T-cell (primary cell): ENCODE measurements at regions not wholly inside any gene's neighbourhood (a gene's known extent, or its start where the extent isn't known, plus 50 kb on each side); places are given as distances from the start of the nearest gene placed in this dataset.

ENCODE experiments used
- ATAC-seq, 4 experiments: fragments of 200-7000 bp in 3 of 4; fragments of 150-1000 bp in 1 of 4; cut with Tn5 transposase; replicated peaks in 1 of 4; 1 replicate in 3 of 4; 2 replicates in 1 of 4; pipeline ENCODE4 v1.10.0; 2021; ENCODE audit warnings: moderate library complexity in 3 of 4, mild to moderate bottlenecking in 2 of 4, moderate number of reproducible peaks in 1 of 4
- CTCF ChIA-PET, 2 donors: fragments of 300-600 bp; sonication (Branson Sonifier 250); formaldehyde crosslinking; loops; one replicate each; lab custom pipeline; 2022; ENCODE audit warnings: antibody characterized with exemption in 2 of 2; lab: Charles Lee
- POLR2A ChIA-PET, 2 donors: fragments of 300-600 bp; sonication (Branson Sonifier 250); formaldehyde crosslinking; loops; one replicate each; lab custom pipeline; 2022; ENCODE audit warnings: antibody characterized with exemption in 2 of 2; lab: Charles Lee
- DNase-seq, 35 experiments: peaks; one replicate each; pipeline versions ENCODE4 v3.0.0 to v3.0.0-alpha.2; 2013 to 2023
- H3K27ac ChIP-seq: one replicate; pipeline ENCODE4 v1.5.1; 2013; ENCODE audit warnings: low read length
- H3K27me3 ChIP-seq, 2 experiments: replicated peaks in 1 of 2; 1 replicate in 1 of 2; 2 replicates in 1 of 2; pipeline versions ENCODE4 v1.6.1 to v1.7.0; 2013; ENCODE audit warnings: low read length in 1 of 2, mixed read lengths in 1 of 2; ENCODE audit not compliant: control insufficient read depth in 2 of 2, insufficient read depth in 2 of 2; ENCODE audit errors: extremely low read depth in 1 of 2
- H3K36me3 ChIP-seq, 2 donors: 1 replicate in 1 of 2; 2 replicates in 1 of 2; pipeline versions ENCODE4 v1.6.1 to v1.7.0; 2013; ENCODE audit warnings: low read length in 1 of 2; ENCODE audit not compliant: control insufficient read depth in 2 of 2, insufficient read depth in 1 of 2; ENCODE audit errors: extremely low read depth in 1 of 2
- H3K4me1 ChIP-seq, 2 experiments: 1 replicate in 1 of 2; 2 replicates in 1 of 2; pipeline versions ENCODE4 v1.6.1 to v1.7.0; 2013; ENCODE audit warnings: low read length in 2 of 2, mixed read lengths in 1 of 2; ENCODE audit not compliant: insufficient read depth in 2 of 2, control insufficient read depth in 1 of 2; ENCODE audit errors: extremely low read depth in 1 of 2
- H3K4me3 ChIP-seq, 2 donors: 1 replicate in 1 of 2; 2 replicates in 1 of 2; pipeline versions ENCODE4 v1.5.1 to v1.7.0; 2013; ENCODE audit warnings: mild to moderate bottlenecking in 2 of 2, low read length in 1 of 2, moderate library complexity in 1 of 2; ENCODE audit not compliant: control insufficient read depth in 1 of 2; ENCODE audit errors: extremely low read depth in 1 of 2
- H3K9me3 ChIP-seq: 2 replicates; pipeline ENCODE4 v1.7.0; 2013
- H3K27ac Mint-ChIP-seq, 2 donors: one replicate each; pipeline ENCODE4 v1.8.0; 2020 to 2021; ENCODE audit warnings: mild to moderate bottlenecking in 2 of 2, mixed read lengths in 2 of 2
- H3K27me3 Mint-ChIP-seq, 2 donors: one replicate each; pipeline ENCODE4 v1.8.0; 2021 to 2022; ENCODE audit warnings: mixed read lengths in 2 of 2
- H3K36me3 Mint-ChIP-seq: one replicate; pipeline ENCODE4 v1.8.0; 2021; ENCODE audit warnings: mixed read lengths
- H3K4me1 Mint-ChIP-seq, 3 donors: one replicate each; pipeline ENCODE4 v1.8.0; 2020 to 2022; ENCODE audit warnings: mixed read lengths in 3 of 3, mild to moderate bottlenecking in 1 of 3
- H3K4me3 Mint-ChIP-seq, 3 donors: one replicate each; pipeline ENCODE4 v1.8.0; 2020 to 2022; ENCODE audit warnings: mild to moderate bottlenecking in 3 of 3, mixed read lengths in 3 of 3, moderate library complexity in 3 of 3
- H3K9me3 Mint-ChIP-seq, 3 donors: one replicate each; pipeline ENCODE4 v1.8.0; 2020 to 2022; ENCODE audit warnings: mixed read lengths in 3 of 3
- WGBS: methylation state at CpG from one replicate; pipeline ENCODE4 v1.1.5; 2013; ENCODE audit warnings: missing lambda C conversion rate; ENCODE audit not compliant: insufficient coverage; 5-methylcytosine and 5-hydroxymethylcytosine counted together

GRCh38 chr2:160918906-160919503 lies 241.2 kb upstream of the TANK start:
- H3K9me3 Mint-ChIP-seq: no peaks in the 10 kb centered on the region
- H3K27ac ChIP-seq: no peak overlapping the region
- CTCF ChIA-PET: interaction anchor here (0.6 to 1.4 kb wide), 6 partner anchors 435 to 595 kb away, joined by 3 to 15 read pairs (median 6); no protein-coding TSS in a partner anchor
- H3K4me1 Mint-ChIP-seq: no peaks in the 10 kb centered on the region
- H3K36me3 ChIP-seq: no peaks in the 10 kb centered on the region
- no peaks in the 10 kb centered on the region for H3K36me3 Mint-ChIP-seq
- H3K9me3 ChIP-seq: no peaks in the 10 kb centered on the region
- no peaks in the 10 kb centered on the region for H3K4me1 ChIP-seq
- WGBS: 50% methylated on average over 2 of the region's 4 CpGs
- POLR2A ChIA-PET: no interaction called here
- no peak for ATAC-seq
- DNase-seq: peak in 21 of 35 experiments; percentile 1 to 47 (median 6)
- no peak overlapping the region for H3K27ac Mint-ChIP-seq
- no peaks in the 10 kb centered on the region for H3K27me3 Mint-ChIP-seq
- H3K4me3 ChIP-seq: no peak overlapping the region
- H3K4me3 Mint-ChIP-seq: no peak overlapping the region
- H3K27me3 ChIP-seq: peaks cover 0 to 3% of the 10 kb centered on the region in 2 experiments

- POLR2A ChIA-PET: no interaction called here
- CTCF ChIA-PET: no interaction called here
Measured at GRCh38 chr2:160920061-160920460, 240.2 kb upstream of the TANK start.

GRCh38 chr2:160920791-160921303 lies 239.4 kb upstream of the TANK start:
- no peak for DNase-seq
- 97% methylated on average over 5 of the region's 8 CpGs for whole genome bisulfite sequencing
- H3K9me3 Mint-ChIP-seq: no peaks in the 10 kb centered on the region
- no peaks in the 10 kb centered on the region for H3K36me3 ChIP-seq
- H3K4me3 Mint-ChIP-seq: no peak overlapping the region
- H3K4me1 Mint-ChIP-seq: no peaks in the 10 kb centered on the region
- H3K36me3 Mint-ChIP-seq: no peaks in the 10 kb centered on the region
- no peaks in the 10 kb centered on the region for H3K27me3 Mint-ChIP-seq
- H3K27ac ChIP-seq: no peak overlapping the region
- no peaks in the 10 kb centered on the region for H3K4me1 ChIP-seq
- no peak overlapping the region for H3K4me3 ChIP-seq
- no peak overlapping the region for H3K27ac Mint-ChIP-seq
- CTCF ChIA-PET: interaction anchor here (0.5 to 0.7 kb wide), 2 partner anchors 651 to 712 kb away, joined by 3 read pairs; no protein-coding TSS in a partner anchor
- H3K9me3 ChIP-seq: no peaks in the 10 kb centered on the region
- peaks cover 0 to 3% of the 10 kb centered on the region in 2 experiments for H3K27me3 ChIP-seq
- POLR2A ChIA-PET: no interaction called here
- no peak for ATAC-seq

More at GRCh38 chr2:160920061-160920460, 240.2 kb upstream of the TANK start:
- Histone ChIP-seq H3K27ac (no peak overlapping the region), H3K4me3 (no peak overlapping the region), H3K36me3 (no peaks in the 10 kb centered on the region), H3K9me3 (no peaks in the 10 kb centered on the region), H3K27me3 (peaks cover 0 to 3% of the 10 kb centered on the region in 2 experiments), H3K4me1 (no peaks in the 10 kb centered on the region)
- Mint-ChIP-seq H3K27ac (no peak overlapping the region), H3K4me3 (no peak overlapping the region), H3K4me1 (no peaks in the 10 kb centered on the region), H3K27me3 (no peaks in the 10 kb centered on the region), H3K9me3 (no peaks in the 10 kb centered on the region), H3K36me3 (no peaks in the 10 kb centered on the region)
- whole genome bisulfite sequencing: 17% methylated on average over 1 of the region's 1 CpG
- ATAC-seq (no peak), DNase-seq (no peak)

- POLR2A ChIA-PET: no interaction called here
- H3K4me3 ChIP-seq: no peak overlapping the region
- no peaks in the 10 kb centered on the region for H3K9me3 Mint-ChIP-seq
Measured at GRCh38 chr2:160921386-160921964, 238.8 kb upstream of the TANK start.

GRCh38 chr2:160924936-160925353 lies 235.3 kb upstream of the TANK start:
- no peak overlapping the region for H3K27ac Mint-ChIP-seq
- no CpG with 5 or more reads among the region's 1 CpG for WGBS
- ATAC-seq: no peak
- DNase-seq: no peak
- ChIA-PET POLR2A (no interaction called here), CTCF (no interaction called here)
- Histone ChIP-seq H3K4me3 (no peak overlapping the region), H3K27ac (no peak overlapping the region), H3K36me3 (no peaks in the 10 kb centered on the region), H3K27me3 (no peaks in the 10 kb centered on the region), H3K4me1 (no peaks in the 10 kb centered on the region), H3K9me3 (no peaks in the 10 kb centered on the region)
- H3K36me3 Mint-ChIP-seq: no peaks in the 10 kb centered on the region
- no peak overlapping the region for H3K4me3 Mint-ChIP-seq
- peaks cover under 1 to 1% of the 10 kb centered on the region in 2 donors for H3K27me3 Mint-ChIP-seq
- no peaks in the 10 kb centered on the region for H3K4me1 Mint-ChIP-seq
- H3K9me3 Mint-ChIP-seq: no peaks in the 10 kb centered on the region

More at GRCh38 chr2:160921386-160921964, 238.8 kb upstream of the TANK start:
- no peak overlapping the region for H3K27ac ChIP-seq
- Mint-ChIP-seq H3K4me1 (no peaks in the 10 kb centered on the region), H3K36me3 (no peaks in the 10 kb centered on the region), H3K27ac (no peak overlapping the region), H3K4me3 (no peak overlapping the region), H3K27me3 (no peaks in the 10 kb centered on the region)
- DNase-seq (no peak), ATAC-seq (no peak)
- CTCF ChIA-PET: interaction anchor here (0.5 to 0.7 kb wide), 2 partner anchors 652 to 713 kb away, joined by 3 read pairs; no protein-coding TSS in a partner anchor
- H3K27me3 ChIP-seq: peaks cover 0 to 3% of the 10 kb centered on the region in 2 experiments
- no peaks in the 10 kb centered on the region for H3K36me3 ChIP-seq
- no peaks in the 10 kb centered on the region for H3K4me1 ChIP-seq
- H3K9me3 ChIP-seq: no peaks in the 10 kb centered on the region
- WGBS: 86% methylated on average over 1 of the region's 4 CpGs

- Histone ChIP-seq H3K4me3 (no peak overlapping the region), H3K4me1 (no peaks in the 10 kb centered on the region), H3K36me3 (no peaks in the 10 kb centered on the region), H3K27ac (no peak overlapping the region), H3K9me3 (no peaks in the 10 kb centered on the region), H3K27me3 (no peaks in the 10 kb centered on the region)
- Mint-ChIP-seq H3K4me3 (no peak overlapping the region), H3K9me3 (no peaks in the 10 kb centered on the region), H3K36me3 (no peaks in the 10 kb centered on the region), H3K27me3 (peaks cover 6 to 7% of the 10 kb centered on the region in 2 donors), H3K27ac (no peak overlapping the region), H3K4me1 (no peaks in the 10 kb centered on the region)
- ATAC-seq (no peak), DNase-seq (no peak)
- 80% methylated on average over 1 of the region's 1 CpG for WGBS
- ChIA-PET POLR2A (no interaction called here), CTCF (no interaction called here)
Measured at GRCh38 chr2:160925956-160926355, 234.3 kb upstream of the TANK start.
